HG02588 (cell line): ENCODE measurements at regions not wholly inside any gene's neighbourhood (a gene's known extent, or its start where the extent isn't known, plus 50 kb on each side); places are given as distances from the start of the nearest gene placed in this dataset.
"Not testable (repeated sequence)": the region's sequence is repeated elsewhere in the genome, so short reads cannot be mapped to it uniquely, and the experiment has no call there.

Experiments used
- ATAC-seq: cut with Tn5 transposase; IDR thresholded peaks from one replicate; pipeline ENCODE4 v1.9.1; 2021; ENCODE audit warnings: mild to moderate bottlenecking, moderate library complexity; ENCODE audit not compliant: unreplicated experiment

DNA sequence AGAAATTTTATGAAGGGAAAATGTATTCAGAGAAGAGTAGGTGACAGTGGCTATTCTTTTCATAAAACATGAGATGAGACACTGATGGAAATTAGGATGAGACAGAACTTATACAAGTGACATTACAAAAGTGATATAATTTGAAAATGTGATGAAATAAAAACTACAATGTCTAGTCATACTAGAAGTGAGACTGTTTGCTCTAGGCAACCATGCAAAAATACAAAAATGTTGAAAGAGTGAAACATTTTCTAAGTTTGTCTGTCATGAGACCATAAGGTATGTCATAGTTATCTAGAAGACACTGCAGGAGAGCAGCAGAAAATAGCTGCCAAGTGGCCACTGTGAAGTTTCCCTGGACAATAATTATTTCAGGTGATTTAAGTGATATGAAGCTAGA, 459.5 kb downstream of the DIPK2A start:
- ATAC-seq, result peak; percentile 52

DNA sequence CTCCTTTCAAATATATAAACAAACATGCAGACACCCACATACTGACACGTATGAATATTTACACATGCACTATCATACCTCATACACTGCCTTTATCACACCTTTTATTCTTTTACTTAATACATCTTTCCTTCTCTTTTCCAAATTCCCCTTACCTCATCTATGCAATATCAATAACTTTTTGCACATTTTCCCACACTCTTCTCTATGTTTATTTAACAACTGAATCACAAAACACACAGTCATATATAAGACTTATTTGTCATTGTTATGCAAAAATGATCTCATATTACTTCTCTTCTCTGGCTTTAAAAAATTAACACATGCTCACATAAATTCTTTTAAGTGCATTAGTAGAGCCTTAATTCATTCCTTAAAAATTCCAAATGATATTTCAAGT, 461.4 kb downstream of the DIPK2A start:
- no peak for ATAC-seq

- ATAC-seq, result peak; percentile 67
Observed at GRCh38 chr3:144437989-144438388, 466.4 kb downstream of the DIPK2A start.

DNA sequence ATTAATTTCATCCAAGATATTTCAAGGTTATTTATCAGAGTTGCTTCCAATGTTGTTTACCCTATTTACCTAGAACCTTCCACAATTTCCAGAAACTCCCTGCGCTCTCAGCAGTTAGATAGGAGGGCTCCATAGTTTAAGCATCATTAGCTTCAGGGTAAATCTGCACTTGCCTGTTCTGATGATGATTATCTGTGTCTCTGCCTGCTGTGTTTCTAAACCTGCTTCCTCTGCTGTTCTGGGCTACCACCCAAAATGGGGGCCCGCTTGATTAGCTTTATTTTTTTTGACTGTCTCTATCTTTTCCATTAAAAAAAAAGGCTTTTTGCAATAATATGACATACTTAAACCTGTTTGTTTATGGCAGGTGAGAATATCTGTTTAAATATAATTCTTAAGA, 472.4 kb downstream of the DIPK2A start:
- ATAC-seq, result no peak

GRCh38 chr3:144444546-144444945, 472.9 kb downstream of the DIPK2A start:
- ATAC-seq, result no peak

DNA sequence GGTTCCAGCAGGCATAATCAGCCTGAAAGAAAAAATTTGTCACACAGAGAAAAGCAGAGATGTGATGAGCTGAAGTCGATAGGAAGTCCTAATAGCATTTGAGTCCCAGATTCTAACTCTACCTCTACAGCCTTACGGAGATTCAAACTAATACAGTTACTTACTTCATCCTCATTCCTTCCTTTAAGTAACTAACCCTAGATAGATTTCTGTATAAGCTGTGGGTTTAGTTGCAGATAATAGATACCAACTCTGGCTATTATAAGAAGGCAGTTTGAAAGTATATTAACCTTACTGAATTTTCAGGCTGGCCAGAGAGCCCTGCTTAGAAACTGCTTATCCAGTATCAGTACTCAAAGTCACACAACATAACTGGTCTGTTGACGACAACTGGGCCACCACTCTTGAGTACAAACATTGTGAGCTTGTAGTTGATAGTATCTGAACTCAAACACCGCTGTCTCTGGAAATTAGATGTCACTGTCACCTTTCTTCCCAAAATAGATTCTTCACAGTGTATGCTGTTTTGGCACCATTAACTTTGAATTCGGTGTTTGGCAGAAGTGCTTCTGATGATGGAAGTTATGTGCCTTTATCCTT, 484.3 kb downstream of the DIPK2A start:
- ATAC-seq, result no peak

- no peak for ATAC-seq
Observed at GRCh38 chr3:144457758-144458157, 486.1 kb downstream of the DIPK2A start.

GRCh38 chr3:144458283-144458682, 486.7 kb downstream of the DIPK2A start:
- ATAC-seq, result no peak

DNA sequence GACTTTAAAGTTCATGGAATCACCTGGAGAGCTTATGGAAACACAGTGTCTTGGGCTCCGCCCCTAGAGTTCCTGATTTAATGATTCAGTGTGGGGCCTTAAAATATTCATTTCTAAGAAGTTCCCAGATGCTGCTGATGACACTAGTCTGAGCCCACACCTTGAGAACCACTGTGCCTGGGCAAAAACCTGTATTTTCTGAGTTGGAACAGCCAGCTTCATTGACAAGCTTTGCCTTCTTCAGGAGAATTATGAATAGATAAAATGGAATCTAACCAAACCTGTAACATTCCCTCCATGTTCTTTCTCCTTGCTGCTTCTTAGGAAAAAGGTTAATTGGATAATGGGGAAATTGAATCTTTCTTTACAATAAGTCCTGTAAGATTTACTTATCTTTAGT, 490.7 kb downstream of the DIPK2A start:
- no peak for ATAC-seq

GRCh38 chr3:144463911-144464310, 492.3 kb downstream of the DIPK2A start:
- no peak for ATAC-seq

DNA sequence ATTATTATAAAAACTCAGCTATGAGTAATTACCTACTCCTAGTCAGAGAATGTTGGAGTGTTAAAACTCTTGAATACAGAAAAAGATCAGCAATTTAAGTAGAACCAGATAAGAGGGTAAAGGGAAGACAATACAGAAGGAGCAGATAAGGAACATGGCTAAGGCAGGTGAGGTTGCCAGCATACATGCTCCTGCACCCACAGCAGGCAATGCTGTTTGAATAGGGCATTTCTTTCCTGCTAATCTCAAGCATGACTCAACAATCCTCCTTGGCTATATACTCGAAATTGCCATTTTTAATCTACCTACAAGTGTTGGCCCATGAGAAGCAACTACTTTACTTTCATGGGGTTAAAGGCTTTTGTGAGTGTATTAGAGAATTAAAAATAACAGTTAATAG, 494.5 kb downstream of the DIPK2A start:
- ATAC-seq, result no peak

- ATAC-seq, result no peak
Observed at GRCh38 chr3:144466540-144466939, 494.9 kb downstream of the DIPK2A start.

GRCh38 chr3:144470666-144471065, 499.0 kb downstream of the DIPK2A start:
- no peak for ATAC-seq

- no peak for ATAC-seq
Observed at GRCh38 chr3:144477593-144477992, 506.0 kb downstream of the DIPK2A start.

- no peak for ATAC-seq
Observed at GRCh38 chr3:144480416-144480919, 508.8 kb downstream of the DIPK2A start.

DNA sequence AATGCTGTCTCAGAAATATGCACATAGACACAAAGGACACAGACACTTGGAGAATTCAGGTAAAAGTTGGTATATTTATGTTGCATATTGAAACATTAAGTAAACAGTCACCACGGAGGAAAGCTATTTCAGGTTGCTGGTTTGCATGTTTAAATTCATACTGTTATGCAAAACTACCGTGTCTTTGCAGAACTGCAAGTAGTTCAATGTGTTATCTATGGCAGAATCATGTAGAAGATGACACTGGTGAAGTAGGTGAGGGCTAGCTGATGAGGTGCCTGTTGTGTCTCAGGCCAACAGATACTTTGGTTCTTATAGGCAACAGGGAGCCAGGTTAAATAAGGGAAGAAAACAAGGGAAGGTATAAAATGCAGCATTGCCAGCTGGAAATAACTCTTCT, 511.3 kb downstream of the DIPK2A start:
- ATAC-seq, result no peak

DNA sequence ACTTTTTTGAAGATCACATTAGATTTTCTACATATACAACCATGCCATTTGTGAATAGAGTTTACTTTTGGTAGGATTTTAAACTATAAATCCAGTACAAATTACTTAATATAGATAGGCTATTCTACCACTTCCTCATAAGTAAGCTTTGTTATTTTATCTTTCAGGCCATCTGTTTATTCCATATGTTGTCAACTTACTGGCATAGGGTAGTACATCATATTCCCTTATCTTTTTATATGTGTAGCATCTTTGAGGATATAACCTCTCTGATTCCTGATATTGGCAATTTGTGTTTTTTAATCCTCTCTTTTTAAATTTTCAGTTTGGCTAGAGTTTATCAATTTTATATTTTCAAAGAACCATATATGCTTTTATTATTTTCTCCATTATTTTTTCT, 515.4 kb downstream of the DIPK2A start:
- ATAC-seq, result no peak

DNA sequence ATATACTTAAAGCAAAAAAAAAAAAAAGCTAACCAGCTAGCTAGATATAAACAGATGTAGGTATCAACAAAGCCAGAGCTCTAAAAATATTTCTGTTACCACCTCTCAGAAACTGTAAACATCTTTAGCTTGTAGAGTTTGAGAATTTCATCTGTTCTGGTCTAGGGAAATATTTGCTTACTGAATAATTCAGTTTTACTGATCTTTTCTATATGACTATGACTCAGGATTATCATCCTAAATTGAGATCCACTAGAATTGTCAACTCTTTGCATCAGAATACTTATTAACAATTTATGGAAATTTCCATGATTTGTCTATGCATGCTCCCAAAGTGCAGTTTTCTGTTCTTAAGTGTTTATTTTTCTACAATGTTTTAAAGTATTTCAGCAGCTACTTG, 517.3 kb downstream of the DIPK2A start:
- no peak for ATAC-seq

- ATAC-seq, result no peak
Observed at GRCh38 chr3:144491333-144491732, 519.7 kb downstream of the DIPK2A start.

DNA sequence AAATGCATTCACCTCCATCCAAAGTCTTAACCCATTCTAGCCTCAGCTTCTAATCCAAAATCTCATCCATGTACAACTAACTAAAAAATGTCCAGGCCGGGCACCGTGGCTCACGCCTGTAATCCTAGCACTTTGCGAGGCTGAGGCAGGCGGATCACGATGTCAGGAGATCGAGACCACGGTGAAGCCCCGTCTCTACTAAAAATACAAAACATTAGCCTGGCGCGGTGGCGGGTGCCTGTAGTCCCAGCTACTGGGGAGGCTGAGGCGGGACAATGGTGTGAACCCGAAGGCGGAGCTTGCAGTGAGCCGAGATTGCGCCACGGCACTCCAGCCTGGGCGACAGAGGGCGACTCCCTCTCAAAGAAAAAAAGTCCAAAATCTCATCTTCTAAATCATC, 523.0 kb downstream of the DIPK2A start:
- ATAC-seq, result not testable (repeated sequence)

DNA sequence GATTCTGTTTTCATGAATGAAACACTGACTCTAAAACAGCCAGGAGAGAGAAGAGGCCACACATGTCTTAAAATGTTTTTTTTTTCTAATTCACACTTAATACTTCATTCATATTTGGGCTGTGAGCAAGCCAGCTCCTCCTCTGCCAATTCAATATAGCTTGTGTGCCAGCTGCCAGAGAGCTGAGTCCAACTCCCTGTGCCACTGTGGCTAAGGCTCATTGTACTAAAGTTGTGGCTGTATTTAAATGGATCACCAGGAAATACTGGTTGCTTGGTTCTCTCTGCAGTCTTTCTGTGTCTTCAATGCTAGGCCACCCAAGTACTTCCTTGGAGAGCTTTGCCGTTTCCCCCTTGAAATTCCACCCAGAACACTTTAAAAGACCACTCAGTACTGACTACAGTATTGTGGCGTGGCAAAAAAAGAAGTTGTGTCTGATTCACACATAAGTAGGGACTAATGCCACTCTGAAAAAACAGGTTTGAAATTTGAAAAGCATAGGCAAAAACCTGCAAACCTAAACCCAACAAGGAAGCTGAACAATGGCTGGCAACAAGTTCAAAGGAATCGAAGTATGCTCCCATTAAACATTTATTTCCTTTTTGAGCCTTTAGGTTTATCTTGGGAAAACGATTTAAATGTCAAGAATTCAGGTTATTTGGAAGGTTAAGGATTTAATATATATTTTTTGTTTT, 524.7 kb downstream of the DIPK2A start:
- ATAC-seq, result no peak

DNA sequence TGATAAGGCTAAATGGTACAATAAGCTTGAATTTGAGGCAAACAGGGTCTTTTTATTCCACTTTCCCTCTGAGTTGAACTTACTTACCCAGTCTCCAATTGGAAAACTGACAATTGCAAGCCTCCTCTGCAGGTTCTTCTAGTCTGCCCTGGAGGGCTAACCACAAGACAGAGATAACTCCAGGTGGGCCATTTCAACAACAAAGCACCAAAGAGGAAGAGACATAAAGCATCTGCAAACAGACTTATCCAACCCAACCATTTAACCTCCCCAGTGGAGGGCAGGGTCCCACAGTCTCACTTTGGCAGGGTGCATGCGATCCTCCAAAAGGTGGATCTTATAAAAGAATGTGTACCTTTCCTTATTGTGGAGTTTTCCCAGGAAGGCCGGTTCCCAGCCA, 525.8 kb downstream of the DIPK2A start:
- ATAC-seq, result no peak
